ENCODE measurements at regions not wholly inside any gene's neighbourhood (a gene's known extent, or its start where the extent isn't known, plus 50 kb on each side); places are given as distances from the start of the nearest gene placed in this dataset.

GRCh38 chr5:159422910-159423309 is 92.6 kb upstream of the IL12B start:
- no peak for DNase-seq

DNA sequence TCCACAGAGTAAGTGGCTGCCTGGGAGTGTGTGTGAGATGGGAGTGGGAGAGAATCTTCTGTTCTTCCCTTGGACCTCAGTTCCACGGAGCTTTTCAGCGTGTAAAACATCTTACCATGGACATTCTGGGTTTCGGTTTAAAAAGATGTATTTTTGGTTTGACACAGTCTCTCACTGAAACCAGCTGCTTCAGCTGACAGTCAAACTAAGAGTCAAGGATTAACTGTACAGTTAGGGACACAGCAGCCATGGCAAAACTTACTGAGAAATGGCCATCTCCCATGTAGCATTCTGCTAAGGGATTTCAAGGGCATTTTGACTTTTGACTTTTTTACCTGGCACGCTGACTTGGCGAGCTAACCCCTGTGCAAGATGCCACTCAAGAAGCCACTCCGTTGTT is 93.8 kb upstream of the IL12B start:
- no peak for DNase-seq

DNA sequence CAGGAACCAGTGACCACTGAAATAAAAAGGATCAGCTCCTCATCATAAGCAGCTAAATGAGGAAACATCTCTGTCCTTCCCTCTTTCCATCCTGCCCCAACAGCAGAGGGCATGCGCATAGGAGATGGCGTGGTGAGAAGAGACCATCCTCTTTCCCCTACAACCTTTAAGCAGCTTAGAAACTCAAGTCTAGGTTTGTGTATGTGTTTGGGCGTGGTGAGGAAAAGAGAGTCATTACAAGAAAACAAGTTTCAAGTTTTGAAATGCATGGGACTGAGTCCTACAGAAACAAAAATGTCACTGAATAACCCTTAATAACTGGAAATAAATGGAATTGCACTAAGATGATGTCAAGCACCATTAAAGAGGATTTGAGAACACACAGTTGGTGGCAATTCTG is 96.4 kb upstream of the IL12B start:
- no peak for DNase-seq

DNA sequence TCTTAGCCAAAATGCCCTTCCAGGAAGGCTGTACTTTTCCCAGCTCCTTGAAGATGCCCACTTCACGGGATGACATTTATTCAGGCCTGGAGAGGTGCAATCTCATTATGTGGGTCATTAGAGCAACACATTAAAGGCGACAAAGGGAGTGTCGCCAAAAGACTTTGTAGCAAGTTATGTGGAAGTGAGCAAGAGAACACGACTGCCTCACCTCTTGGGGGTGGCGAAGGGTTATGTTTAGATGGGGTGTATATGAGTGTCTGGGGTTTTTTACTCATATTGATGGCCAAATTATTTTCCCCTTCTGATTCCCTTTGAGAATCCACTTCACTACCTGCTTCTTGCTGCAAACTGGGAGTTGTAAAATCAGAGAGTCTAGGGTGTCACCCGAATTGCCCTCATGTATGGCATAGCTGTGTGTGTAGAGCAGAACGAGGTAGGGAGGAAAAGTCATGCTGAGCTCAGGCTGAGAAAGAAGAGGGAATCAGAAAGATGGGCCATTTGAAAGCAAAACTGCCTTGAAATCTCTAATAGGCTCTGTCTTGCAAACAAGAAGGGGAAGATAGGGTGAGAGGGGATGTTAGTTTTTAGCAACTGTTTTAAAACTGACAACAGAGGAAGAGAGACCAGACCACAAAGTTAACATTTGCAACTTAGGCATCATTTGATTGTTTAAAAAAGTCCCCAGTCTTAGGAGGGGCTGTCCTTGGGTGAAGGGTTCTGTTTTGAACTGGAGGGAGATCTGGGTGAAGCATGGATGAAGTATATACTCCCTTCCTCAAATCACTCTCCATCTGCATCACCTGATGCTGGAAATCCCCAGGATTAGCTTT is 97.1 kb upstream of the IL12B start:
- no peak for DNase-seq

DNA sequence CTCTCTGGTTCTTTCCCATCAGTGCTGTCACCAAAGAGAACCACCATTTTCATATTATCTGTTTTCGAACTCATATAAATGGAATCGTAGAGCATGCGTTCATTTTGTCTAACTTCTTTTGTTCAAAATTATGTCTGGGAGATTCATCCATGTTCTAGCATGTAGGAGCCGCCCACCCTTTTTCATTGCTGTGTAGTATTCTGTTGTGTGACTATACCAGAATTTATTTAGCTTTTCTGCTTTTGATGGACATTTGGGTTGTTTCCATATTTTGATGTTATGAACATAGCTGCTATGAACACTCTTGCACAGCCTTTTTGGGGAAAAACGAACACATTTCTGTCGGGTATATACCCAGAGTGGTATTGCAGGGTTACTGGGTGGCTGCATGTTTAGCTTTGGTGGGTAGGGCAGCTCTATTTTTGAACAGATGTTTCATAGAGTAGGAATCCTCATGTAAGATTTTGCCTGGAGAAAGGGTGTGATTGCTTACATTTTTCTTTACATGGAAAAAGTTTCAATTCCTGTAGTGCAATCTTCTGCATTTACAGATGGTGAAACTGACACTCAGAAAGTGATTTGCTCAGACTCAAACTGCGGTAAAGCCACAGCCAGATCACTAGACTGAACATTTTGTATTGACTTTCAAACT is 100.2 kb upstream of the IL12B start:
- DNase-seq, result no peak

DNA sequence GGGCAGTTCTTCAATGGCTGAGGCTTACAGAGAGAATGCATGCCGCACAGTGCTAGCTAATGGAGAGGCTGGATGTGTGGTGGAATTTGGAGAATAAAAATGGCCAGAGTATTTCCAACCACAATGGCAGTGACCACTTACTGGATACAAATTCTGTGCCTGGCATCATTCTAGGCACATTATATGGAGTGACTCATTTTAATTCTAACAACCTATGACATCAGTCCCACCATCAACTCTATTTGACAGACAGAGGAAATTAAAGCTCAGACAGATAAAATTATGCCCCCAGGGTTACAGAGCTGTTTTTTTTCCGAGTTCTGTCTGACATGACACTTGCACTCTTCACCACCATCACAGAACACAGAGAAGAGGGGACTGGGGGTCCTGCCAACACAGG is 105.6 kb upstream of the IL12B start:
- DNase-seq, result no peak

GRCh38 chr5:159438092-159438491 is 107.8 kb upstream of the IL12B start:
- DNase-seq, result no peak

DNA sequence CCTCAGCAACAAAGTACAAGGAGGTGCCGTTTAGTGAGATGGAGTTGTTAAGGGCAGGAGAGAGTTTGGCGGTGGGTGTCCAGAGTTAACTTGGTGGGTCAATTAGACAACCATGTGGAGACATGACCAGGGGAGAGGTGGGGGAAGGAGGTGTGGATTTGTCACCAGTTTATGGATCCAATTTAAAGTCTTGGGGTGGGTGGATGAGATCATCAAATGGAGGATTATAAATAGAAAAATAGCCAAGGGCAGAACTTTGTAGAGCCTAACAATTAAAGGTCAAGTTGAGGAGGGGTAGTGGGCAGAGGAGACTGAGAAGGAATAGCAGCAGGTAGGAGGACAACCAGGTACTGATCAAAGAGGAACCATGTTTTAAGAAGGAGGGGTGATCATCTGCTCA is 108.7 kb upstream of the IL12B start:
- no peak for DNase-seq

DNA sequence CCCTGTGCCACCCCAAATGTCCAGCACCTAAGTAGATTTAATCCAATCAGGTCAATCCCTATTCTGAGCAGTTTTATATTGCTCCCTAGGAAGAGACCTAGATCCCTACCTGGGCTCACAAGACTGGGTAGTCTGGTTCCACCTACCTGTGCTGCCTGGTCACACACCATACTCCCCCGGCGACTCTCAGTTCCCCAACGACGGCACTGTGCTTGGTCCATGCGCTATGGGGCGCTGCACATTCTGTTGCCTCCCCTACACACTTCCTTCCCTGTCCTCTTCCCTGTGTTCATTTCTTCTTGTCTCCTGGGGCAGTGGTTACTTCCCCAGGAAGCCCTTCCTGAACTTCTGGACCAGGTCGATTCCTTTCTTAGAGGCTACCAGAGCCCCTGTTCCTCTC is 109.9 kb upstream of the IL12B start:
- no peak for DNase-seq

DNA sequence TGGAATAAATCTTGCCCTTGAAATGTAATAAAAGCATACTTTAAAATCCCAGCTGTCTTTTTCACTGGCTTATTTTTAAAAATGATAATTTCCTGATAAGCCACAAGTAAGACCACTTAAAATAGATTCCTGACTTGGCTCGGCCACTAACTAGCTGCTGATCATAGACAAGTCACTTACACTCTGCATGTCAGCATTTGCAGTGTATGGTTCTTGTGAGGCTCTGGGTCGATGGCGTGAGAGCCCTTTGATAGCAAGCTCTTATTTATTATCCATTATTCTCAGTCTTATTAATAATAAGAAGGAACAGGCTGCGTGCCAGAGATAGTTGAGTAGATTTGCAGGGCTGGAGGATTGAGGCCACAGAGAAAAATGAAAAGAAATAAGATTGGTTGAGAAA is 110.7 kb upstream of the IL12B start:
- DNase-seq, result no peak

GRCh38 chr5:159441441-159441840 is 111.2 kb upstream of the IL12B start:
- no peak for DNase-seq

DNA sequence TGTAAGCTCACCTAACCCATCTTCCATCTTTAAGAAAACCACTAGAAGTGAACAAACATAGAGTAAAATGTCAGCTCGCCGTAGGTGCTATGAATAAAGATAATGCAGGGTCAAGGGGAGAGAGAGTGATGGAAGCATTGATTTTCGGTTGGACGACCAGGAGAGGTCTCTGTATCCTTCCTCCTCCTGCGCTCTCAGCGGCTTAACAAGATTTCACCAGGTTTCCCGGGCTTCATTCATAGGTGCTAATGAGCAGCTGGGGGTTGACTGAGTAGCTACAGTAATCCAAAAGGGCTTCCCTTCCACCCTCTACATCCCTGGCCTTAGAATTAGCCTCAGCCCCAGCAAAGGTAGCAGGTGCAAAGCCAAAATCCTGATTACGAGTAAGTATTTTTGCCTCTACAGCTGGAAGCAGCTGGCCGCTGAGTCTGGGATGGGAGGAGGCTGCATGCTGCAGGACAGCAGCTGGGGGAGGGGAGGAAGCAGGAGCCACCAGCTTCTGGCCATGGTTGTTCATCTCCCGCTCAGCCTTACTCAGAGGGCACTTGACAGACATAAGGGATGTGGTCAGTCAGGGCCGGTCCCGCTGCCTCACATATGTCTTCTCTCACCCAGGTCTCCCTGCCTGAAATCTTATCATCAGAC is 112.0 kb upstream of the IL12B start:
- peak; percentile 47 for DNase-seq

DNA sequence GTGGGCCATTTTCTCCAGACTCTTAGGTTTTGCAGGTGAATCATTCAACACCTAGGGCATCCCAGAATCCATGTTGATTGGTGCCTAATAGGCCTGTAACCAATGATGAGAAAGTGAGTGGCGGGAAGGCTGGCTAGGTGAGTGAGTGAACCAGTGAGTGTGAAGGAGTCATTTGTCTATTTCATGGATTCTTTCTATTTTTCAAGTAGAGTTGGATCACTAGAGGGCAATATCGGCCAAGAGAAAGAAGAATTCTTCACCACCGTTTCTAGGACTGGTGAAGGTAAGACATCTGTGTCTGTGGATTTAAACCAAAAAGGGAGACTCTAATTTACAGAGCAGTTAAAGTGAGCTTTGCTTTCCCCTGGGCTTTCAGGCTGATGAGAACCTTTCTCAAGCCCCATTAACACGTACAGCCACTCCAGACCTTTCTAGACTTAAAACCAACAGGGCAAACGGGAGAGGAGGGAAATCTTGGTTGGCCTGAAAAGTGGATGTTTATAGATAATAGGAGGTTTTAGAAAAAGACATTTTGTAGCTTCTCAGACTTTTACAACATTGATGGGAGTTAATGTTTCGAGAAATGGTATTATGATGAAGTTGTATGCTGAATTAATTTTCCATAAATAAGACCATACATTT is 114.3 kb upstream of the IL12B start:
- DNase-seq, result peak; percentile 37

GRCh38 chr5:159447116-159447515 is 116.8 kb upstream of the IL12B start:
- DNase-seq, result no peak

DNA sequence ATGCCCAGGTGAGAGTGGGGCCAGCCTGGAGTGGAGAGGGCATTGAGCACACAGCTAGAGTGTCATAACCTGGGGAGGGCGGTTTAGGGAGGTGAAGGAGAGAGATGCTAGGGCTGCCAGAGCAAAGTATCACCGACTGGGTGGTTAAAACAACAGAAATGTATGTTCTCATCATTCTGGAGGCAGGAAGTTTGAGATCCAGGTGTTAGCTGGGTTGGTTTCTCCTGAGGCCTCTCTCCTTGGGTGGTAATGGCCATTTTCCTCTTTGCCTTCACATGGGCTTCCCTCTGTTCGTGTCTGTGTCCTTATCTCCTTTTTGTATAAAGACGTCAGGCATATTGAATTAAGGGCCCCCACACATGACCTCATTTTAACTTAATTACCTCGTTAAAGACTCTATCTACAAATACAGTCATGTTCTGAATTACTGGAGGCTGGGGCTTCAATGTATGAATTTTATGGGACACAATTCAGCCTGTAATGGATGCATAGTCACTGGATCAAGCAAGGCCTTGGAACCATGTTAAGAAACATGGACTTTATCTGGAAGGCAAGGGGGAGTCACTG is 118.6 kb upstream of the IL12B start:
- DNase-seq, result no peak

DNA sequence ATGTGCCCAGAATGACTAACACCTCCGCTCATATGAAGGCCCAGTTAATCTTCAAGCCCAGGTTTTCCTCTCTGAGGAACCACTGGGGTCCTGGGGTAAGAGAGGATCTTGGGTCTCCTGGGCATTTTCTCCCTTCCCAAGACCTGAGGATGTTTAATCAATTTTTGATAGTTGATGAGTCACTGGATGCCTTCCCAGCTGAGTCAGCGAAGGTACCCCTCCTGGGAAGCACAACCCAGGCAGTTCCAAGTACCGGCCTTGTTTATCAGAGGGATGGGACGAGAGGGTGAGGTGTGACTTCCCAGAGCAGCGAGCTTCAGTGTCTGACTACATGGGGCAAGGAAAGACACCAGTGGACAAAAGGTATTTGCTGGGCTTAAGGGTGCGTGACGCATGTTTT is 119.6 kb upstream of the IL12B start:
- DNase-seq, result no peak

DNA sequence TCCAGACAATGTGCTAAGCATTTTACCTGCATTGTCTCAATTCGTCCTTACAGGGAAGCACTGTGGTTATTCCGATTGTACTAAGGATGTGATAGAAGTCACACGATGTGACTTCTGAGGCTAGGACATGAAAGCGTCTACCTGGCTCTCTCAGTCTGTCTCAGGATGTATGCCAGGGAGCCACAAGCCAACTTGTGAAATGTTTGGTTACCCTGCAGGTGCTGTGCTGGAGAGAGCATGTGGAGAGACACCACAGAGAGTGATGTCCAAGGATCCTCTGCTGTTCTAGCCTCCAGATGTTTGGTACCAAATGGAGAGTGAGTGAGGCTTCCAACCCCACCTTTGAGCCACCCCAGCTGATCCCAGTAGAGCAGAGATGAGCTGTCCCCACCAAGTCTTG is 120.1 kb upstream of the IL12B start:
- no peak for DNase-seq

DNA sequence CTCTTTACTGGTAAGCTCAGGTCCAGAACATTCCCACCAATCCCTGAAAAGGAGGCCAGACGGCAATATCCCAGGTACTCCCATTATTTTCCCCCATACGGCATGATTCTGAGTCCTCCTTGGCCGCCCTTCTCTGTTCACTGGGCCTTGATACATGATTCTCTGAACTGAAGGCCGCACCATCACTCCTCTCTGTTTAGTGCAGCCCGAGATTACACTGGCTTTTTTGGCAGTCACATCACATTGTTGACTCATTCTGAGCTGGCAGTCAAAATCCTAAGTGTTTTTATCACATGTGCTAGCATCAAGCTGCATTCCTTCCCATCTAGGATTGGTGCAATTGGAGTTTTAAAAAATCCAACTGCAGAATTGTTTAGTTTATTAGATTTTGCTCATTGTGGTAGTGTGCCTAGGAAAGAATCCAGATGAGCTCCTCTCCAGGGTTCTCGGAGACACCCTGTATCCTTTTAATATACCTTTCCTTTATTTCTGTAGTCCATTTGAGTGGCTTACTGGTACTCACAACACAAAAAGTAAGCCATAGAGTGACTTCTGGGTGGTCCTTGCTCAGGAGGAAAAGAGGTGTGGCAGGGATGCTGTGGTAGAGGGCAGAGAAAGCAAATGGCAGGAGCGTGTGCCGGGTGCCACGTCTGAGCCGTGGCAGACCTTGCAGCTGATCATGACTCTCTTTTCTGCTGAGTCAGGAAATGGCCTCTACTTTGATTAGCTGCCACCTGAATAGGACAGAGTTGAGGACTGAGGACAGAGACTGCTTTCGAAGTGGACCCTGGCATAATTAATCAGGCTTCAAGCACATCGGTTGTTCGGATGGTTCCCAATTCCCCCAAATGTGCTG is 121.1 kb upstream of the IL12B start:
- no peak for DNase-seq

DNA sequence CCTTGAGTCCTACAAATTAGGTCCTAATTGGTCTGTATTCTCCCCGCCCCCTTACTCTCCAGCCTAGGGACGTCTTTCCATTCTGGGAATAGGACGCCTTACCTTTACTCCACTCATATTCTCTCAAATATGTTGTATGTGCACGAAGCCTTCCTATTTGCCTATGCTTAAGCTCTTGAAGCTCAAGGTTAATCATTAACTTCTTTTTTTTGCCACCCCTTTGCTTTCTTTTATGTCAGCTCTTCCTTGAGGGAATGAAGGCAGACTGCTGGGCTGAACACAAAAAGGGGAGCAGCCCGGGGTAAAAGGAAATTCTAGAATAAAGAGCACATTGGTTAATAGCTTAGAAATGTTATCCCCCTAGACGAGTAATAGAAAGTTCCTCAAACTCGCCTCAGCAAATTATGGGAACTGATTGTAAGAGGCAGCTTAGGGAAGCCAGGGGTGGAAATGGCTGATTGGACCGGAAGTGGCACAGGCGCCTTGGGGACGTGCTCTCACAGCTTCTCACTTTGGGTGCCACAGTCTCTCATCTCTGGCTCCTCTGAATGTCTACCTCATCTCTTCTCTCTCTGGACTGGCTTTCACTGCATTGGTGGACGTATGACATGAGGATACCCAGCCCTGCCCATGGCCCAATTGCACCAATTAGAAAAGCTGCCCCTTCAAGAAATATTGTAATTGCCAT is 122.3 kb upstream of the IL12B start:
- DNase-seq, result no peak

- DNase-seq, result no peak
These were observed 122.9 kb upstream of the IL12B start for GRCh38 chr5:159453209-159453608.

GRCh38 chr5:159456261-159456660 is 126.0 kb upstream of the IL12B start:
- DNase-seq, result no peak

Data from right kidney (tissue), 1 donor.